Thyroid gland (tissue), 4 donors: ENCODE measurements at regions not wholly inside any gene's neighbourhood (a gene's known extent, or its start where the extent isn't known, plus 50 kb on each side); places are given as distances from the start of the nearest gene placed in this dataset.

Experiments used
- POLR2A ChIP-seq, 2 donors: fragments of 450-650 bp; IDR thresholded peaks; one replicate each; pipeline ENCODE4 v1.6.1; 2017; ENCODE audit warnings: antibody characterized with exemption in 2 of 2, mild to moderate bottlenecking in 2 of 2, moderate library complexity in 1 of 2
- TF ChIP-seq, protein P1 (sequence below), 6 experiments: fragments of 200-600 bp in 3 of 6; fragments of 450-650 bp in 3 of 6; sonication (generic) in 3 of 6; IDR thresholded peaks; one replicate each; pipeline ENCODE4 v1.5.1; 2016 to 2019; ENCODE audit warnings: antibody characterized with exemption in 6 of 6, mild to moderate bottlenecking in 2 of 6, inconsistent platforms in 1 of 6, moderate library complexity in 1 of 6

DNA sequence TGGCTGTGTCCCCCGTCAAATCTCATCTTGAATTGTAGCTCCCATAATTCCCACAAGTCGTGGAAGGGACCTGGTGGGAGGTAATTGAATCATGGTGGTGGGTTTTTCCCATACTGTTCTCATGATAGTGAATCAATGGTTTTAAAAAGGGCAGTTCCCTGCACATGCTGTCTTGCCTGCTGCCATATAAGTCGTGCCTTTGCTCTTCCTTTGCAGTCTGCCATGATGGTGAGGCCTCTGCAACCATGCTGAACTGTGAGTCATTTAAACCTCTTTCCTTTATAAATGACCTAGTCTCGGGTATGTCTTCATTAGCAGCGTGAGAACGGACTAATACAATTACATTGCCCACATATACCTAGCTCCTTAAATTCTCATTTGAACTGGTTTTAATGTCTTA, 353.0 kb upstream of the KLF4 start:
- TF ChIP-seq, protein P1, sequence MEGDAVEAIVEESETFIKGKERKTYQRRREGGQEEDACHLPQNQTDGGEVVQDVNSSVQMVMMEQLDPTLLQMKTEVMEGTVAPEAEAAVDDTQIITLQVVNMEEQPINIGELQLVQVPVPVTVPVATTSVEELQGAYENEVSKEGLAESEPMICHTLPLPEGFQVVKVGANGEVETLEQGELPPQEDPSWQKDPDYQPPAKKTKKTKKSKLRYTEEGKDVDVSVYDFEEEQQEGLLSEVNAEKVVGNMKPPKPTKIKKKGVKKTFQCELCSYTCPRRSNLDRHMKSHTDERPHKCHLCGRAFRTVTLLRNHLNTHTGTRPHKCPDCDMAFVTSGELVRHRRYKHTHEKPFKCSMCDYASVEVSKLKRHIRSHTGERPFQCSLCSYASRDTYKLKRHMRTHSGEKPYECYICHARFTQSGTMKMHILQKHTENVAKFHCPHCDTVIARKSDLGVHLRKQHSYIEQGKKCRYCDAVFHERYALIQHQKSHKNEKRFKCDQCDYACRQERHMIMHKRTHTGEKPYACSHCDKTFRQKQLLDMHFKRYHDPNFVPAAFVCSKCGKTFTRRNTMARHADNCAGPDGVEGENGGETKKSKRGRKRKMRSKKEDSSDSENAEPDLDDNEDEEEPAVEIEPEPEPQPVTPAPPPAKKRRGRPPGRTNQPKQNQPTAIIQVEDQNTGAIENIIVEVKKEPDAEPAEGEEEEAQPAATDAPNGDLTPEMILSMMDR (IDR thresholded peaks at IDR 0.05), result no peak
- TF ChIP-seq POLR2A (IDR thresholded peaks at IDR 0.05), result no peak
